ENCODE measurements at regions not wholly inside any gene's neighbourhood (a gene's known extent, or its start where the extent isn't known, plus 50 kb on each side); places are given as distances from the start of the nearest gene placed in this dataset.

DNA sequence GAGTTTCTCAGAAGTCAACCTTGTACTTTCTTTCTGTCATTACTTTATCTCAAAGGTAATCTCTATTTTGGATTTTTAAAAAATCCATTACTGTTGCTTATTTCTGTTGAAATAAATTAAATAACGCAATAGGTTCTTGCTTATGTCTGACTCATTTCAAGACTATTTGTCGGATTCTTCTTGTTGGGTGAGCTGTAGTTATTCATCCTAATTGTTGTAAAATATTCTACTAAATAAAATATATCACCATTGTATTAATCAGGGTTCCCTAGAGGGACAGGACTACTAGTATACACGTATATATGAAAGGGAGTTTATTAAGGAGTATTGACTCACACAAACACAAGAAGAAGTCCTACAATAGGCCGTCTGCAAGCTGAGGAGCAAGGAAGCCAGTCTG is 403.9 kb upstream of the CYRIA start:
- TF ChIP-seq ATF7 (IDR thresholded peaks at IDR 0.05; ENCODE audit: low read depth) (no peak), GABPA (IDR thresholded peaks at IDR 0.05; ENCODE audit: low read depth) (no peak)
